HFFc6 (cell line): ENCODE measurements at regions not wholly inside any gene's neighbourhood (a gene's known extent, or its start where the extent isn't known, plus 50 kb on each side); places are given as distances from the start of the nearest gene placed in this dataset.

Experiments used
- DNase-seq: peaks from one replicate; pipeline ENCODE4 v3.0.0-alpha.2; 2018
- H3K27ac Mint-ChIP-seq: 2 replicates; pipeline ENCODE4 v1.8.0; 2020; ENCODE audit warnings: mild to moderate bottlenecking, mixed read lengths
- H3K27me3 Mint-ChIP-seq: 2 replicates; pipeline ENCODE4 v1.8.0; 2021; ENCODE audit warnings: mild to moderate bottlenecking, moderate library complexity, mixed read lengths; ENCODE audit not compliant: insufficient read depth
- H3K36me3 Mint-ChIP-seq: 2 replicates; pipeline ENCODE4 v1.8.0; 2021; ENCODE audit warnings: low read depth, mixed read lengths
- H3K4me1 Mint-ChIP-seq: 2 replicates; pipeline ENCODE4 v1.8.0; 2020; ENCODE audit warnings: low read depth, mixed read lengths
- H3K4me3 Mint-ChIP-seq: 2 replicates; pipeline ENCODE4 v1.8.0; 2020; ENCODE audit warnings: mild to moderate bottlenecking, moderate library complexity, mixed read lengths
- H3K9me3 Mint-ChIP-seq: 2 replicates; pipeline ENCODE4 v1.8.0; 2020; ENCODE audit warnings: mild to moderate bottlenecking, mixed read lengths
- CTCF ChIP-seq: fragments of 200-600 bp; sonication (generic); IDR thresholded peaks from 2 replicates; pipeline ENCODE4 v1.5.0; 2021; ENCODE audit warnings: antibody characterized with exemption, mild to moderate bottlenecking

- Mint-ChIP-seq H3K4me1 (no peaks in the 10 kb centered on the region), H3K36me3 (no peaks in the 10 kb centered on the region), H3K27ac (no peak overlapping the region), H3K27me3 (peaks cover 3% of the 10 kb centered on the region; the same call in 1 of the 2 replicates), H3K4me3 (no peak overlapping the region), H3K9me3 (peaks cover 25% of the 10 kb centered on the region)
- no peak for TF ChIP-seq CTCF
- no peak for DNase-seq
These were observed 355.1 kb upstream of the SHH start for GRCh38 chr7:156167417-156167807.

DNA sequence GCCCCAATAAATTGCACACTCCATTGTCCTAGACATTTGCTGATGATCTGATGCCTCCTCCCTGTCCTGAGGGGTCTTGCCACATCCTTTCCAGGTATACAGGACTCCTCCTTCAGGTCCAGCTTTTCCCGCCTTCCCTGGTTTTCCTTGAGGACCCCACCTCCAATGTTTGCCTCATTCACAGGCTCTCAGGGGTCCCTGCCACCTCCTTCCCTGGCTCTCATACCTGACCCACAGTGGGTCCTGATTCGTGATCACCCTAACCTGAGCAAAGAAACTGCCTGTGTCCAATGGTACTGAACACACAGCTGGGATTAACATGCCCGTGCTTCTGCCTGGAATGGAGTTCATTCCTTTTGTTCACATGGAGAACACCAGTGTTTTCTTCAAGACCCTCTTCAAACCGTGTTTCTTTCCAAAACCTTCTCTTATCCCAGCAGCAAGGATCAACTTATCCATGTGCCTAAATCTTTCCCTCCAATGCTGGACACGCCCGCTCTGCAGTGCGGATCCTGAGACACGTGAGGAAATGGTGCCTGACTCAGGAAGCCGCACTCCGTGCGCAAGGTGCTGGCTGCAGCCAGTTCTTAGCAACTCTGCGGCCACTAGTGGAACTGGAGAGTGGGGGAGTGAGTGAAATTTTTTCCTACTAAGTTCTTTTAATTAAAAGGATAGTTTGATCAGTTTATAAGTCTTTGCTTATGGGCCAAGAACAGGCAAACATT lies 354.6 kb upstream of the SHH start:
- no peak overlapping the region for H3K4me3 Mint-ChIP-seq
- no peak overlapping the region for H3K27ac Mint-ChIP-seq
- no peaks in the 10 kb centered on the region for H3K36me3 Mint-ChIP-seq
- peaks cover 21% of the 10 kb centered on the region for H3K9me3 Mint-ChIP-seq
- peaks cover 4% of the 10 kb centered on the region; the same call in 1 of the 2 replicates for H3K27me3 Mint-ChIP-seq
- no peaks in the 10 kb centered on the region for H3K4me1 Mint-ChIP-seq
- DNase-seq, result no peak
- TF ChIP-seq CTCF, result no peak

DNA sequence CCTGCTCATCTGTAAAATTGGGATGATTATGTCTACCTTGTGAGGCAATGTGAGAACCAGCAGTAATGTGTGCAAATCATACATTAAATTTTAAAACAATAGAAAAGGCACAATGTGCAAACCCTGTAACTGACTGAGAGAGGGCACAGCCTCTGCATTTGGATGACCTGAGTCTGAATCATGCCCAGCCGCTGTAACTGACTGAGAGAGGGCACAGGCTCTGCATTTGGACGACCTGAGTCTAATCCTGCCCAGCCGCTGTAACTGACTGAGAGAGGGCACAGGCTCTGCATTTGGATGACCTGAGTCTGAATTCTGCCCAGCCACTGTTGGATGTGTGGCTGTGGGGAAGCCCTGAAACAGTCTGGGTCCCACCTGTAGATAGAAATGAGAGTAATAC lies 351.5 kb upstream of the SHH start:
- Mint-ChIP-seq H3K4me1 (no peaks in the 10 kb centered on the region), H3K27ac (no peak overlapping the region), H3K4me3 (no peak overlapping the region), H3K36me3 (no peaks in the 10 kb centered on the region), H3K9me3 (peaks cover 37% of the 10 kb centered on the region), H3K27me3 (peaks cover 4% of the 10 kb centered on the region; the same call in 1 of the 2 replicates)
- DNase-seq, result no peak
- no peak for TF ChIP-seq CTCF

DNA sequence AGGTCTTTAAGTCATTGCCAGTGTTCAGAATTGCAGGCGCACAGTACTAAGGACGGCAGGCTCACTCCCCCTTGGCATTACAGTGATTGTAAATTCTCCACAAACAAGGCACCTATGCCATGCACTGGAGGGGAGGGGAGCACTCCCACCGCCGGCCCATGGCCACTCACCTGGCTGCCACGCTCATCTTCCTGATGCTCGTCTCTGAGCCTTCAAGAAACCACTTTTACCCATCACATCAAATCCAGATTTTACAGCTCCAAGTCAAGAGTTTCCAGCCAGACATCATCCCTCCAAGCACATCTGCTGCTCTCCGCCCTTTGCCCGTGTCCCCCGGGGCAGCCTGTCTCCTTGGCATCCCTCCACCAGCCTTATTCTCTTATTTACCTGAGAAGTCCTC lies 350.2 kb upstream of the SHH start:
- no peaks in the 10 kb centered on the region for H3K36me3 Mint-ChIP-seq
- peaks cover 4% of the 10 kb centered on the region; the same call in 1 of the 2 replicates for H3K27me3 Mint-ChIP-seq
- no peaks in the 10 kb centered on the region for H3K4me1 Mint-ChIP-seq
- DNase-seq, result no peak
- H3K27ac Mint-ChIP-seq, result no peak overlapping the region
- H3K4me3 Mint-ChIP-seq, result no peak overlapping the region
- no peak for TF ChIP-seq CTCF
- H3K9me3 Mint-ChIP-seq, result peaks cover 38% of the 10 kb centered on the region

DNA sequence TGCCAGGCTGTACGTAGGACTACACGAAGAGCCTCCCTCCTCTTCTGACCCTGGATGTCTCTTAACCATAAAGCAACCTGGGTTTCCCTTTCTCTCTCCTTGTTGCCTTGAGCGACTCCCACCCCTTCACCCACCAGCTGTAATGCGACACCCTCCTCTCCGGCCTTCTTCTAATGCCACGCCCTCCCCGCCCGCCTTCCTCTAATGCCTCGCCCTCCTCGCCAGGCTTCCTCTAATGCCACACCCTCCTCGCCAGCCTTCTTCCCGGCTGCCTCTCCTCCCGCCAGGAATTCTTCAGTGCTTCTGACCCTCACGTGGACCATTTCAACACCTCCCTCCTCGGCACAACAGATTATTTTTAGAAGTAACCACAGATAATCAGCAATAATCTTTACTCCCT lies 348.5 kb upstream of the SHH start:
- TF ChIP-seq CTCF, result no peak
- H3K4me1 Mint-ChIP-seq, result no peaks in the 10 kb centered on the region
- no peak overlapping the region for H3K4me3 Mint-ChIP-seq
- peaks cover 34% of the 10 kb centered on the region for H3K9me3 Mint-ChIP-seq
- peaks cover 4% of the 10 kb centered on the region; the same call in 1 of the 2 replicates for H3K27me3 Mint-ChIP-seq
- no peak for DNase-seq
- H3K36me3 Mint-ChIP-seq, result no peaks in the 10 kb centered on the region
- no peak overlapping the region for H3K27ac Mint-ChIP-seq
